MM.1S (cell line): ENCODE measurements at regions not wholly inside any gene's neighbourhood (a gene's known extent, or its start where the extent isn't known, plus 50 kb on each side); places are given as distances from the start of the nearest gene placed in this dataset.

Experiments used
- EZH2phosphoT487 ChIP-seq: fragments of 300-600 bp; sonication (generic); IDR thresholded peaks from 2 replicates; pipeline ENCODE4 v1.6.1; 2018; ENCODE audit warnings: antibody characterized with exemption, low read length
- TF ChIP-seq, protein P1 (sequence below): fragments of 300-600 bp; sonication (generic); IDR thresholded peaks from 2 replicates; pipeline ENCODE4 v1.5.1; 2016; ENCODE audit warnings: antibody characterized with exemption, low read length, mixed read lengths

DNA sequence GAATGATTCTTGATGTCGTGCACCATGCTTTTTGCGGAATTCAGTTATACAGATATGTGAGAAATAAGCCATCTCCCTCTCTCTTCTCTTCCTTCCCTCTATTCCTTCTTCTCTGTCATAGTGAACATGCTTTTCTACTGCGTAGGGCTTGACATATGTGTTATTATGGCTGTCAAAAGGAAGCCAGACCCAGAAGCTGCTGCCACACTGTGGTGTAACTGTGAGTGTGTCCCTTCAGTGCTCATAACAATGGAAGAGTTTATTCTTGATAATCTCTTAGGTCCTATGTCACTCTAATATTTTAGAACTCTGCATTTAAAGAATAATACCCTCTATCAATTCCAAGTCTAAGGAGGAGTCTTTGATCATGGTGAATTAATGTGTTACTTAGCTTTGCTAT lies 208.9 kb upstream of the TMTC4 start:
- TF ChIP-seq, protein P1, sequence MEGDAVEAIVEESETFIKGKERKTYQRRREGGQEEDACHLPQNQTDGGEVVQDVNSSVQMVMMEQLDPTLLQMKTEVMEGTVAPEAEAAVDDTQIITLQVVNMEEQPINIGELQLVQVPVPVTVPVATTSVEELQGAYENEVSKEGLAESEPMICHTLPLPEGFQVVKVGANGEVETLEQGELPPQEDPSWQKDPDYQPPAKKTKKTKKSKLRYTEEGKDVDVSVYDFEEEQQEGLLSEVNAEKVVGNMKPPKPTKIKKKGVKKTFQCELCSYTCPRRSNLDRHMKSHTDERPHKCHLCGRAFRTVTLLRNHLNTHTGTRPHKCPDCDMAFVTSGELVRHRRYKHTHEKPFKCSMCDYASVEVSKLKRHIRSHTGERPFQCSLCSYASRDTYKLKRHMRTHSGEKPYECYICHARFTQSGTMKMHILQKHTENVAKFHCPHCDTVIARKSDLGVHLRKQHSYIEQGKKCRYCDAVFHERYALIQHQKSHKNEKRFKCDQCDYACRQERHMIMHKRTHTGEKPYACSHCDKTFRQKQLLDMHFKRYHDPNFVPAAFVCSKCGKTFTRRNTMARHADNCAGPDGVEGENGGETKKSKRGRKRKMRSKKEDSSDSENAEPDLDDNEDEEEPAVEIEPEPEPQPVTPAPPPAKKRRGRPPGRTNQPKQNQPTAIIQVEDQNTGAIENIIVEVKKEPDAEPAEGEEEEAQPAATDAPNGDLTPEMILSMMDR = no peak
- TF ChIP-seq EZH2phosphoT487 = no peak
